ENCODE measurements at regions not wholly inside any gene's neighbourhood (a gene's known extent, or its start where the extent isn't known, plus 50 kb on each side); places are given as distances from the start of the nearest gene placed in this dataset.

- H3K9me3 ChIP-seq (ENCODE audit: insufficient read depth, low read length, severe bottlenecking), result peaks cover 13% of the 10 kb centered on the region
- H3K4me1 ChIP-seq (ENCODE audit: insufficient read depth, low read length), result no peaks in the 10 kb centered on the region
- H3K36me3 ChIP-seq (ENCODE audit: insufficient read depth, low read length), result no peaks in the 10 kb centered on the region
- H3K79me2 ChIP-seq (ENCODE audit: insufficient read depth, low read length), result no peaks in the 10 kb centered on the region
- no peaks in the 10 kb centered on the region for H4K20me1 ChIP-seq (ENCODE audit: insufficient read depth, low read length)
- TF ChIP-seq, protein P1, sequence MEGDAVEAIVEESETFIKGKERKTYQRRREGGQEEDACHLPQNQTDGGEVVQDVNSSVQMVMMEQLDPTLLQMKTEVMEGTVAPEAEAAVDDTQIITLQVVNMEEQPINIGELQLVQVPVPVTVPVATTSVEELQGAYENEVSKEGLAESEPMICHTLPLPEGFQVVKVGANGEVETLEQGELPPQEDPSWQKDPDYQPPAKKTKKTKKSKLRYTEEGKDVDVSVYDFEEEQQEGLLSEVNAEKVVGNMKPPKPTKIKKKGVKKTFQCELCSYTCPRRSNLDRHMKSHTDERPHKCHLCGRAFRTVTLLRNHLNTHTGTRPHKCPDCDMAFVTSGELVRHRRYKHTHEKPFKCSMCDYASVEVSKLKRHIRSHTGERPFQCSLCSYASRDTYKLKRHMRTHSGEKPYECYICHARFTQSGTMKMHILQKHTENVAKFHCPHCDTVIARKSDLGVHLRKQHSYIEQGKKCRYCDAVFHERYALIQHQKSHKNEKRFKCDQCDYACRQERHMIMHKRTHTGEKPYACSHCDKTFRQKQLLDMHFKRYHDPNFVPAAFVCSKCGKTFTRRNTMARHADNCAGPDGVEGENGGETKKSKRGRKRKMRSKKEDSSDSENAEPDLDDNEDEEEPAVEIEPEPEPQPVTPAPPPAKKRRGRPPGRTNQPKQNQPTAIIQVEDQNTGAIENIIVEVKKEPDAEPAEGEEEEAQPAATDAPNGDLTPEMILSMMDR (IDR thresholded peaks at IDR 0.05; ENCODE audit: borderline replicate concordance, extremely low read depth, low read length, poor library complexity, severe bottlenecking), result no peak
- no peak for TF ChIP-seq EZH2 (IDR thresholded peaks at IDR 0.05; ENCODE audit: borderline replicate concordance, low read depth, low read length, severe bottlenecking)
- DNase-seq, result no peak
- no peaks in the 10 kb centered on the region for H3K27me3 ChIP-seq (ENCODE audit: insufficient read depth, low read length, poor library complexity)
- H3K4me3 ChIP-seq (ENCODE audit: low read depth in 1 of 2, low read length in 2 of 2), result no peak overlapping the region
- no peak overlapping the region for H2AFZ ChIP-seq (ENCODE audit: low read depth, low read length)
- H3K27ac ChIP-seq (ENCODE audit: low read length), result no peak overlapping the region
- H3K4me2 ChIP-seq (ENCODE audit: insufficient read depth, low read length), result no peak overlapping the region
- H3K9ac ChIP-seq (ENCODE audit: low read depth, low read length), result no peak overlapping the region
- ATAC-seq (ENCODE audit: insufficient read depth, low read depth), result no peak
These were observed 820.8 kb upstream of the ADGRB3 start for GRCh38 chr6:67814262-67814661.

DNA sequence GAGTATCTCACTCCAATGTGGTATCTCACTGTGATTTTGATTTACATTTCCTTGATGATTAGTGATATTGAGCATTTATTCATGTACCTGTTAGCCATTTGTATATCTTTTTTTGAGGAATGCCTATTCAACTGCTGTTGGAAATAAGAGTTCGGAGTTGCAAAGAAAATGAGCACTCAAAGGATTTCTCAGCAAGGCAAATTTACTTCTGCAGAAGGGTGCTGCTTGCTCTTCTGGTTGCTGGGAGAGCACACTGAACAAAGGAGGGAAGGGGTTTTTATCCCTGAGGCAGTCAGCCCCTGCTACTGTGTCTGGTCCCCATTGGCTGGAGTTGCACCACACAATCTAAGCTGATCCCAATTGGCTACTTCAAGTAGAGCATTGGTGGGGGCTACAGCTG lies 822.4 kb upstream of the ADGRB3 start:
- ATAC-seq (ENCODE audit: insufficient read depth, low read depth), result no peak
- H3K9me3 ChIP-seq (ENCODE audit: insufficient read depth, low read length, severe bottlenecking), result peaks cover 13% of the 10 kb centered on the region

GRCh38 chr6:67812125-67812524 lies 823.0 kb upstream of the ADGRB3 start:
- peaks cover 13% of the 10 kb centered on the region for H3K9me3 ChIP-seq (ENCODE audit: insufficient read depth, low read length, severe bottlenecking)
- no peak overlapping the region for H3K4me2 ChIP-seq (ENCODE audit: insufficient read depth, low read length)
- H4K20me1 ChIP-seq (ENCODE audit: insufficient read depth, low read length), result no peaks in the 10 kb centered on the region
- no peaks in the 10 kb centered on the region for H3K79me2 ChIP-seq (ENCODE audit: insufficient read depth, low read length)
- no peaks in the 10 kb centered on the region for H3K36me3 ChIP-seq (ENCODE audit: insufficient read depth, low read length)
- no peak for ATAC-seq (ENCODE audit: insufficient read depth, low read depth)
- H3K9ac ChIP-seq (ENCODE audit: low read depth, low read length), result no peak overlapping the region
- no peak overlapping the region for H3K27ac ChIP-seq (ENCODE audit: low read length)
- no peak overlapping the region for H3K4me3 ChIP-seq (ENCODE audit: low read depth in 1 of 2, low read length in 2 of 2)
- H2AFZ ChIP-seq (ENCODE audit: low read depth, low read length), result no peak overlapping the region
- no peak for DNase-seq
- TF ChIP-seq, protein P1 (IDR thresholded peaks at IDR 0.05; ENCODE audit: borderline replicate concordance, extremely low read depth, low read length, poor library complexity, severe bottlenecking), result no peak
- no peak for TF ChIP-seq EZH2 (IDR thresholded peaks at IDR 0.05; ENCODE audit: borderline replicate concordance, low read depth, low read length, severe bottlenecking)
- no peaks in the 10 kb centered on the region for H3K4me1 ChIP-seq (ENCODE audit: insufficient read depth, low read length)
- H3K27me3 ChIP-seq (ENCODE audit: insufficient read depth, low read length, poor library complexity), result no peaks in the 10 kb centered on the region

More for the DNA sequence above, 822.4 kb upstream of the ADGRB3 start:
- H3K9ac ChIP-seq (ENCODE audit: low read depth, low read length), result no peak overlapping the region
- no peak overlapping the region for H2AFZ ChIP-seq (ENCODE audit: low read depth, low read length)
- H3K4me2 ChIP-seq (ENCODE audit: insufficient read depth, low read length), result no peak overlapping the region
- no peaks in the 10 kb centered on the region for H3K4me1 ChIP-seq (ENCODE audit: insufficient read depth, low read length)
- no peak for DNase-seq
- H4K20me1 ChIP-seq (ENCODE audit: insufficient read depth, low read length), result no peaks in the 10 kb centered on the region
- no peaks in the 10 kb centered on the region for H3K27me3 ChIP-seq (ENCODE audit: insufficient read depth, low read length, poor library complexity)
- TF ChIP-seq, protein P1 (IDR thresholded peaks at IDR 0.05; ENCODE audit: borderline replicate concordance, extremely low read depth, low read length, poor library complexity, severe bottlenecking), result no peak
- TF ChIP-seq EZH2 (IDR thresholded peaks at IDR 0.05; ENCODE audit: borderline replicate concordance, low read depth, low read length, severe bottlenecking), result no peak
- no peak overlapping the region for H3K27ac ChIP-seq (ENCODE audit: low read length)
- no peaks in the 10 kb centered on the region for H3K79me2 ChIP-seq (ENCODE audit: insufficient read depth, low read length)
- no peak overlapping the region for H3K4me3 ChIP-seq (ENCODE audit: low read depth in 1 of 2, low read length in 2 of 2)
- H3K36me3 ChIP-seq (ENCODE audit: insufficient read depth, low read length), result no peaks in the 10 kb centered on the region
